PFSK-1 (cell line): ENCODE measurements at regions not wholly inside any gene's neighbourhood (a gene's known extent, or its start where the extent isn't known, plus 50 kb on each side); places are given as distances from the start of the nearest gene placed in this dataset.

ENCODE experiments used
- REST ChIP-seq, 2 experiments: IDR thresholded peaks; 2 replicates each; pipeline versions ENCODE4 v1.6.1 to v1.8.0; 2011 to 2012; ENCODE audit warnings: low read depth in 2 of 2, low read length in 2 of 2, control low read depth in 1 of 2, inconsistent platforms in 1 of 2, mild to moderate bottlenecking in 1 of 2, moderate library complexity in 1 of 2; ENCODE audit not compliant: insufficient read depth in 1 of 2
- SIN3A ChIP-seq: IDR thresholded peaks from 2 replicates; pipeline ENCODE4 v1.6.1; 2012; ENCODE audit warnings: mild to moderate bottlenecking, low read length, moderate library complexity, borderline replicate concordance; ENCODE audit not compliant: insufficient read depth
- TAF1 ChIP-seq: IDR thresholded peaks from 2 replicates; pipeline ENCODE4 v1.6.1; 2012; ENCODE audit warnings: low read length, control low read depth, borderline replicate concordance; ENCODE audit not compliant: insufficient read depth

GRCh38 chr6:3928111-3928510, 78.9 kb downstream of the FAM50B start:
- TF ChIP-seq TAF1: no peak
- TF ChIP-seq REST (IDR thresholded peaks at IDR 0.05; ENCODE audit: insufficient read depth in 1 of 2, low read depth in 2 of 2, low read length in 2 of 2): no peak
- TF ChIP-seq SIN3A: no peak
